HG03457 (cell line): ENCODE measurements at regions not wholly inside any gene's neighbourhood (a gene's known extent, or its start where the extent isn't known, plus 50 kb on each side); places are given as distances from the start of the nearest gene placed in this dataset.

ENCODE experiments used
- ATAC-seq: cut with Tn5 transposase; IDR thresholded peaks from one replicate; pipeline ENCODE4 v1.9.1; 2021; ENCODE audit warnings: moderate number of reproducible peaks; ENCODE audit not compliant: unreplicated experiment

- ATAC-seq, result no peak
These were observed 149.1 kb upstream of the CNTN5 start for GRCh38 chr11:98871690-98872089.

- no peak for ATAC-seq
These were observed 146.7 kb upstream of the CNTN5 start for GRCh38 chr11:98874050-98874449.

GRCh38 chr11:98895936-98896335 lies 124.8 kb upstream of the CNTN5 start:
- ATAC-seq, result no peak

- ATAC-seq, result no peak
These were observed 79.8 kb upstream of the CNTN5 start for GRCh38 chr11:98940913-98941312.

GRCh38 chr11:98944461-98944860 lies 76.3 kb upstream of the CNTN5 start:
- no peak for ATAC-seq

GRCh38 chr11:98952107-98952506 lies 68.6 kb upstream of the CNTN5 start:
- ATAC-seq, result no peak

- no peak for ATAC-seq
These were observed 65.2 kb upstream of the CNTN5 start for GRCh38 chr11:98955551-98955950.

GRCh38 chr11:98964146-98964545 lies 56.6 kb upstream of the CNTN5 start:
- no peak for ATAC-seq

GRCh38 chr11:98965358-98965757 lies 55.4 kb upstream of the CNTN5 start:
- no peak for ATAC-seq

- ATAC-seq, result no peak
These were observed 55.0 kb upstream of the CNTN5 start for GRCh38 chr11:98965775-98966174.

- no peak for ATAC-seq
These were observed 53.7 kb upstream of the CNTN5 start for GRCh38 chr11:98967005-98967404.
